T-helper 22 cell (primary cell): ENCODE measurements at regions not wholly inside any gene's neighbourhood (a gene's known extent, or its start where the extent isn't known, plus 50 kb on each side); places are given as distances from the start of the nearest gene placed in this dataset.
"Not testable (repeated sequence)": the region's sequence is repeated elsewhere in the genome, so short reads cannot be mapped to it uniquely, and the experiment has no call there.

ENCODE experiments used
- DNase-seq: peaks from one replicate; pipeline ENCODE4 v3.0.0-alpha.2; 2020; ENCODE audit warnings: low read depth

DNA sequence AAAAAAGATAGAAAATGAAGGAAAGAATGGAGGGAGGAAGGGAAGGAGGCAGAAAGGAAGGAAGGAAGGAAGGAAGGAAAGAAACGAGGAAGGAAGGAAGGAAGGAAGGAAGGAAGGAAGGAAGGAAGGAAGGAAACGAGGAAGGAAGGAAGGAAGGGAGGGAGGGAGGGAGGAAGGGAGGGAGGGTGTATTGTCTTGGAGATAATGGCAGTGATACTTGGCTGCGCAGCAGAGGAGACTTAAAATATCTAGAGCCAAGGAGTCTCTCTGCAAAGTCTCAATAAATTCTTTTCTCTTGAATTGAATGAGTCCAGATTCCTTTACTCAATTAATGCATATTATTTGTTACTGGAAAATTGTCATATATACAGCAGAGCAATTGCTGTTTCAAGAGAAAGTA is 1059.7 kb downstream of the ZPLD1 start:
- no peak for DNase-seq

DNA sequence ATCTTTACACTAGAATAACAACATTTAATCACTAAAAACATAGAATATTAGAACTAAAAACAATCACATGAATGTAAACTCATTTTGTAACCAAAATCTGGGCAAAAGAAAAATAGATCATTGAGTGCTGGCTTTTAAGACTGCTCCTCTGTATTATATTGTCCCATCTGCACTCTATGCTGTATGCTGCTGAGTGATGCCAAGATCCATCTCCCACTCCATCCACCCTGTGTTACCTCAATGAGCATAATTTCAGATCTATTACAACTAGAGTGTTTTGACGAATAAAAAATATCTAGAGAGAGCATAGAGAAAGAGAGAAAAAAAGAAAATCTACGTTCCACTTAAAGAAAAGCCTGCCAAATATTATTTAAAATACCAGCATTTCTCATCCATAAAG is 1060.4 kb downstream of the ZPLD1 start:
- no peak for DNase-seq

DNA sequence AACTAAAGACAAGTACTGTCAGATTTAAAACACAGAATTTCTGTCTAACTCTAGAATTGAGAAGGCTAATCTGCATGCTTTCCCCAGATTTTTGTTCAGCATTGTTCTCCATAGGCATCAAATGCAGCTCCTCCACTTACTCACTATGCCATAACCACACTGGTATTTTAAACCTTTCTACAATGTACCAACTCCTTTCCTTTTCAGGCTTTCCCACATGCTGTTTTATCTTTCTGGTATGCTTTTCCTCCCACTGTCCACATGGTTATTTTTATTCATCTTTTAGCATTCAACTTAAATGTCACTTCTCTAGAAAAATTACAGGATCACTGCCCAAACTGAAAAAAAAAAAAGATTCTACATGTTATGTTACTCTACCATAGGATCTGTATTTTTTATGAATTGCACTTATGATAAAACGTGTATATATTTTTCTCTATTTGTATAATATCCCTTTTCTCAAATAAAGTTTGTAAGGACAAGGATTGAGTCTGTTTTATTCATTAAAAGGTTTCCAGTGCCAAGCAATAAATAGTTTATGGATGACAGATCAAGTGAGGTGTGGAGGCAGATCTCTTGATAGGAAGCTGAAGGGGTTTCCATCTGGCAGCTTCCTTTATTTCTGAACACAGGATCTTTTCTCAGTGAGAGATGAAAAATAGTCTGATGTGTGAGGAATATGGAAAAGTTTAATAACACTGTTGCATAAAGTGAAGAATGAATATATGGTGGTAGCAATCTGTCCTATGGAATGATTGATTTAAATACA is 1064.5 kb downstream of the ZPLD1 start:
- no peak for DNase-seq

DNA sequence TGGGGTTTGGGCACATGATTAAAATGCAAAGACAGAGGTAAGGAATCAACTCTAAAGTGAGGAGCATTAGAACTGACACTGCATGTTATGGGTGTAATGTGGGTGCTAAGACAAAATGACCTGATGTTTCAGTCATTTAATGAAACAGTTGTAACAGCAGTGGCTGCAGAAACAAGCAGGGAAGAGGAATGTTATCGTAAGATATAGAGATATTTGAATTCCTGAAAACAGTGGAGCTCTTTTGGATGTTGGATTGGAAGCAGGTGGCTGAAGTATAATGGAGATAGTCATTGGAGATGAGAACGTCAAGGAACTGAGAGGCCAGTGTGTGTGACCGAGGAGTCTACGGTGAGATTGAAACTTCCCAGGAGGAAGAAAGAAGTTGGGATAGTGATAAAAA is 1065.2 kb downstream of the ZPLD1 start:
- no peak for DNase-seq

DNA sequence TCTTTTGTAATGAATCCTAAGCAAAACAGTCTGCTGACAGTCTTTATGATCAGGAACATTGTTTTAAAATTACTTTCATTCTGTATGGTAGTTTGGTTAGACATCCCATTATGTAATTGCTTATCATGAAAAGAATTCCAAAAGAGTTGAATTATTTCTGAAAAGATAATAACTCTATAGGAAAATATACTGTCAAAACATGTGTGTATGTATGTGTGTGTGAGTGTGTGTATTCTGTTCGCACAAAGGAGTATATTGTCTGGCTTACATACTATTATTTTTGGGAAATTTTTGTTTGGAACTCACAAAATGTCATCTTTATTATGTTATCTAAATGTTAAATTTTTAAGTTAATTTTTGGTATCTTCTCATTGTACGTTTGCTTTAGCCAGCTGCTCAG is 1075.9 kb downstream of the ZPLD1 start:
- DNase-seq = no peak

DNA sequence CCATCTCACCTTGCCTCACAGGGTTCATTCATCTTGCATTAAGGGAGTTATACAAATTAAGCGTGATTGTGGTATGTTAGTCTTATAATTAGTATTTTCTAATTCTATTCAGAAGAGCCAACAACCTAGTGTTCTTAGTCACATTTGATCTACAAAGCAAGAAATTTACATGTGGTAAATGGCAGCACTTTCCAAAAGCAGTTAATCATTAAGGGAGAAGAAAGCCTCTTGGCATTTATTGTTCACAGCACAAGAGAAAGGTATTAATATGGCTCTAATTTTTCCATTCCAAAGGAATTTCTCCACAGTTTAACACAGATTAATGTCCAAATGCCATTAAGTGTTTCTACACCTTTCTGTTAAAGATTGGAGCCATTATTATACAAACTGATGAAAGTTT is 1077.1 kb downstream of the ZPLD1 start:
- no peak for DNase-seq

DNA sequence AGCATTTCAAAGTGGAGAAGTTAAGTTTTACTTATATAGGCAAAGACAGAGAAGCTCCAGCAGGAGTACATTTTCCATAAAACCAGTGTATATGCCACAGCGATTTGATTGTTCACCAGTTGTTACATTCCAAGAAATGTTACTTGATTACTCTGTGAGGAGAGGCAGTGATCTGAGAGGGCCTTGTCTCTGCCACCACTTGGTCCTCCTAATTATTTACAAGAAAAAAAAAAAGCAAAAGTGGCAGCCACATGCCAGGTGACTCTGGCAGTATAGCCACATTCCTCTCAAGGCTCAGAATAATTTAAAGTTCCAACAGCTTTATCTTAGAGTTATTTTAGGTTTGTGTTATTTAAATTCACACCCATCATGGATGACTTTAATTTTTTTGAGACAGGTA is 1077.8 kb downstream of the ZPLD1 start:
- no peak for DNase-seq

DNA sequence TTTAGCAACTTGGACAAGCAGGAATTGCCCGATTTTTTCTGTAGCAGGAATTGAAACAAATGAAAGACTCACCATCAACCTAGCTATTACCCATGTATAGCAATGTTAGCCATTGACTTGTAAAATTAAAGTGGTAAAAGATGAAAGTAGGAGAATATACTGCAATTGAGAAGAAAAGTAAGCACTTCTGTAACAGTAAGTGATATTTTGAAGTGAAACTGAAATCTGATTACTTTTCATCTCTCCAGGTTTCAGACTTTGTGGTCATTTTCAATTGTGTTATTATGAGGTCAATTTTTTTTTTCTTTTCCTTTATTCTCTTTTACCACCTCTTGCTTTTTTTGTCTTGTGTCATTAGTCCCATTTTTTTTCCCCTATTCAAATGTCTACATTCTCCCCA is 1078.2 kb downstream of the ZPLD1 start:
- DNase-seq = no peak

DNA sequence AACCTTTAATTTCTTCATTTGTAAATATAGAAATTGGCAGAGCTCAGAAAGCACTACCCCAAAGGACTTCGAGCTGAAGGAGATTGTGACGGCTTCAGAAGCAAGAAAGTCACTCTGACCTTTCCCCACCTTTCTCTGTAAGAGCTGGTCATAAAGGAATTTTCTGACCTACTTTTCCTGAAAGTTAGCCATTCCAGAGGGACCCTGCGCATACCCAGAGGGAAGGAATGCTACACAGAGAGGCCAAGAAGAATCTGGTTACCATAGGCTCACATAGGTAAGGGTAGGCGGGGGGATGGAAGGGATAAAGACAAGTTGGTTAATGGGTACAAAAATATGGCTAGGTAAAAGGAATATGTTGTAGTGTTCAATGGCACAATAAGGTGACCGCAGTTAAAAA is 1080.3 kb downstream of the ZPLD1 start:
- DNase-seq = no peak

DNA sequence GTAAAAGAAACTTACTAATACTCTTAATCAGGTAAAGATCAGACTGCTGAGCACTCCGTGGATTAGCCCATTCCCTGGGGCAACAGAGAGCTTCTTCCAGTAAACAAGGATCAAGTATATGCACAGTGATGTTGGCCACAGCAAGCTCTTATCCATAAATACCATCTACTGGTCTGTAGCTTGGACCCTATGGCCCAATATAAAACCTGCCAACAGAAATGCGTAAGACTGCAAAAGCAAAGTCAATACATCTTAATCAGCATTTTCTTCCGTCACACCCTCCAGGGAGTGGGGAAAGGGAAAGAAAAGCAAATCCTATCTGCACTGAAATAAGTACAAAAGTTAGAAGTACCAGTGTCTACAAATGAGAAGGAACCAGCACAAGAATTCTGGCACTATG is 1082.1 kb downstream of the ZPLD1 start:
- no peak for DNase-seq

DNA sequence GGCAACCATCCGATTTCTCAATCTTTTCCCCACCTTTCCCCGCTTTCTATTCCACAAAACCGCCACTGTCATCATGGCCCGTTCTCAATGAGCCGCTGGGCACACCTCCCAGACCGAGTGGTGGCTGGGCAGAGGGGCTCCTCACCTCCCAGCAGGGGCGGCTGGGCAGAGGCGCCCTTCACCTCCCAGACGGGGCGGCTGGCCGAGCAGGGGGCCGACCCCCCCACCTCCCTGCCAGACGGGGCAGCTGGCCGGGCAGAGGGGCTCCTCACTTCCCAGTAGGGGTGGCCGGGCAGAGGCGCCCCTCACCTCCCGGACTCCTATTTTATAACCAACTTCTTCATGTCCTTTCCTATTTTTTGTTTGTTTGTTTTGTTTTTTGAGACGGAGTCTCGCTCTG is 1096.5 kb downstream of the ZPLD1 start:
- DNase-seq = not testable (repeated sequence)

DNA sequence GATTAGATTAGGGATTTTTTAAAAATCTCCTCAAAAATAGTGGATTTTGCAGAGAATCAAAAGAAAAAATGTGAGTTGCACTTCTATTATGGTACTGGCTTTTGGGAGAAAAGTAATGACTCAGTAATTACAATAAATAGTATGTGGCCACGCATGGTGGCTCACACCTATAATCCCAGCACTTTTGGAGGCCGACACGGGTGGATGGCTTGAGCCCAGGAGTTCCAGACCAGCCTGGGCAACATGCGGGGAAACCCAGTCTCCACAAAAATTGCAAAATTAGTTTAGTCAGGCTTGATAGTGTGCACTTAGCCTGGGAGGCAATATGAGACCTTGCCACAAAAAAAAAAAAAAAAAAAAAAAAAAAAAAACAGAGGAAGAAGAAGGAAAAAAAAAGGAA is 1098.2 kb downstream of the ZPLD1 start:
- DNase-seq = no peak

DNA sequence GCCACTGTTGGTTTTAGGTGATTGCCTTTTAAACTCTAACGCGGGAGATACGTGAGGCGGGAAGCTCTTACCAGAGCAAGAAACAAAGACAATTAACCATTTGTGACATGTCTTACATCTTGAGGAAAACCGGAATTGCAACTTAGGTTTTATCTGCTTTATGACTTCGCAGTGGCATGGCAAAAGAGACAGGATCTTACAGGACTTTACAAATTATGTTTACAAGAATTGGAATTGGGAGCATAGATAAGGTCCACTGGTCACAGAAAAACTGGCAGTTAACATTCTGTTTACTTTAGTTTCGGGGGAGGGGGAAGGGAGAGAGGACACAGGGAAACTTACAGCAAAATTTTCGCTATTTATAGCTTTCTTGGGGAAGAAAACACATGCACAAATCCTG is 1119.6 kb downstream of the ZPLD1 start:
- DNase-seq = no peak

DNA sequence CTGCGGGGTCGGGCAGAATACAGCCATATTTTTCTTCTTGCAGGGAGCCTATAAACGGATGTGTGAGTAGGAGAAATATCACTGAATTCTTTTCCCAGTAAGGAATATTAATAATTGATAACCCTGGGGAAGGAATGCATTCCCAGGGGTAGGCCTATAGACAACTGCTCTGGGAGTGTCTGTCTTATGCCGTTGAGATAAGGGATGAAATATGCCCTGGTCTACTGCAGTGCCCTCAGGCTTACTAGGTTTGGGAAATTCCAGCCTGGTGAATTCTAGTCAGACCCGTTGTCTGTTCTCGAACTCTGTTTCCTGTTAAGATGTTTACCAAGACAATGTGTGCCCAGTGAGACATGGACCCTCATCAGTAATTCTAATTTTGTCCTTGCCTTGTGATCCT is 1129.3 kb downstream of the ZPLD1 start:
- not testable (repeated sequence) for DNase-seq

DNA sequence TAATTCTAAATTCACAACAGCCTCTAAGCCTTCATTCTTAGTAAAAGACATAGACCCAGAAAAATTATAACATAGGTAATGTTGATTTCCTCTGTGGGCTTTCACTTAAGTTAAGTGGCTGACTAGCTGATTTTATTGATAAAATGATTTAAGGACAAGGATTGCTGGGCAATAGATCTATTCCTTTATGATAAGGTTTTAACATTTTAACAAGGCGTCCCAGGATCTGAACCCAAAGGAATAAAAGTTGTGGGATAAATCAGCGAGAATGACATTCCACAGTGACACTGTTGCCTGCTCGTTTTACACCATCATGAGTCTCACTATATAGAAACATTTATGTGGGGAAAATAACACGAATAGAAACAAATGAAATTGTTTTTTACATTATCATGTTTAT is 1151.0 kb downstream of the ZPLD1 start:
- DNase-seq = no peak

DNA sequence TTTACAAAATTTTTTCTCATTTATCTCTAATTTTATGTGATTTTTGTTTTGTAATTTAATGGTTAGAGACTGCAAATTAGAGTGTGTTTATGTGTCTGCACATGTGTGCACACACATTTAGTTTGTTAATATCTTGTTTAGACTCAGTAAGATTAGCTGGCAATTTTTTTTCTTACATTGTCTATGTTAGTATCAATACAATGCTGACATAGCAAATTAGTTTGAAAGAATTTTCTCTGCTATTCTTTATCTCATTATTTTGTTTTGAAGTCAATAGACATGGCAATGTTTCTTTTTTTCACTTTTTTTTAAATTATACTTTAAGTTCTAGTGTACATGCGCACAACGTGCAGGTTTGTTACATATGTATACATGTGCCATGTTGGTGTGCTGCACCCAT is 1155.0 kb downstream of the ZPLD1 start:
- no peak for DNase-seq

DNA sequence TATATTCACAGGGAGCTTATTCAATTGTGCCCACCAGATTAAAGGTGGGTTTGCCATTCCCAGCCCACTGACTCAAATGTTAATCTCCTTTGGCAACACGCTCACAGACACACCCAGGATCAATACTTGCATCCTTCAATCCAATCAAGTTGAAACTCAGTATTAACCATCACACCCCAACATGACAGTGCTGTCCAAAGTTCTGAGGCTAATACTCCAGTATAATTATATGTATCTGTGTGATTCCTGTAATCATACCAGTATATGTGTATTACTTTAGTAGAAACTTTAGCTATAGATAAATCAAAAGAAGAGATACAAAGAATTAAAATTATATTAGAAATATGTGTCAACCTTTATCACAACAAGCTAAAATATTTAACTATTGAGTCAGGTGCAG is 1166.0 kb downstream of the ZPLD1 start:
- no peak for DNase-seq

DNA sequence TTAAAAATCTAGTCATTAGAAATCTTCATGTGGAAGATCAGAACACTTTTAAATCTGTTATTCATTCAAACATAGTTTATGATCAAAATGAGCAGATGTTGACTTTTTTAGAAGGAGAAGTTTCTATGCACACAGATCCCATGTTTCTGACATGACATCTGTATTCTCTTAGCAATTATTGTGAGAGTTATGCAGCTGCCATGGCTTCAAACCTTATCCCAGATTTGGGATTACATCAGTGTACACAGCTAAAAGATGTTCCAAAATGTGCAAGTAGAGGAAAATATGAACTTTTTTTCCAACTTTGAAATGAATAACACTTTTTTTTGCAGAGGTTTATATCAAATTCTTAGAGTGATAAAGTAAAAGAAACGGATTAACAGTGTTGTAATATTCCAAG is 1166.9 kb downstream of the ZPLD1 start:
- DNase-seq = no peak

DNA sequence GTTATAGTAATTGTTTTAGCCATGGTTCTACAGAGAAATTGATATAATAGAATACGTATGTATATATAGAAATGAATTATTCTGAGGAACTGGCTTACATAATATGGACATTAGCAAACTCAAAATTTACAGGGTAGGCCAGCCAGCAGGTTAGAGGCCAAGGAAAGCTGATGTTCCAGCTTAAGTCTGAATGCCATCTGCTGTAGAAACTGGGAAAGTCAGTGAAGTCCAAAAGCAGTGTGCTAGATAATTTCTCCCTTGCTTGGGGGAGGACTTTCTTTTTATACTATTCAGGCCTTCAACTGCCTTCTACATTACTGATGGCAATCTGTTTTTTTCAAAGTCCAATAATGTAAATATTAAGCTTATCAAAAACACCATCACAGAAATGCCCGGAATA is 1174.7 kb downstream of the ZPLD1 start:
- DNase-seq = no peak

DNA sequence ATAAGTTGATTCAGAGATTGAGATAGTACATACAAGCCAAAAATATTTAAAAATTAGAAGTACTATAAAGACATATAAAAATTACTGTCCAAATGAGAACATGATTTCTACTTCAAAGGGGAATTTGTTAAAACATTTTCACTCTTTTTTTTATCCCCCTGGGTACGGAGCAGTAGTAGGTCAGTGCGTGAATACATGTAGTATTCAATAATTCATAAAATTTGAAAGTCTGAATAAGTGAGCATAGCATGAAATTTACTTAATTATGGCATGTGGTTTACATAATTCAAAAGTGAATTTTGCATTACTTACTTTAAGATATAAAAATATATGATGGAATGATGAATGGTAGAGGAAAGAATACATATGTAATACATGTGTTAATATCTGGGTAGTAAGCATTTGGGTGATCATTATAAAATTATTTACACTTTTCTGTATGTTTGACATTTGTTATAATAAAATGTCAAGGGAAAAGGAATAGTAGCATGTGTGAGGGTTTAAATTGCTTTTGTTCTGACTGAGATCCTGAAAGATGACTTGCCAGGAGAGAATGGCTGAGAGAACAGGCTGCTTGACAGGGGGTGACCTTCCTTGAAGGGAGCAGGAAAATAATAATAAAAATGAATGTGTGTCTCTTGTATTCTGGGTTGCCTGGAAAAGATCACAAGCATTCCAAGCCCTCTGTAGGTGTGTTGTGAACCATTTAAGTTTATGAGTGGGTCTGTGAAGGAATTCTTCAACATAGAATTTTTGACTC is 1178.8 kb downstream of the ZPLD1 start:
- DNase-seq = no peak

DNA sequence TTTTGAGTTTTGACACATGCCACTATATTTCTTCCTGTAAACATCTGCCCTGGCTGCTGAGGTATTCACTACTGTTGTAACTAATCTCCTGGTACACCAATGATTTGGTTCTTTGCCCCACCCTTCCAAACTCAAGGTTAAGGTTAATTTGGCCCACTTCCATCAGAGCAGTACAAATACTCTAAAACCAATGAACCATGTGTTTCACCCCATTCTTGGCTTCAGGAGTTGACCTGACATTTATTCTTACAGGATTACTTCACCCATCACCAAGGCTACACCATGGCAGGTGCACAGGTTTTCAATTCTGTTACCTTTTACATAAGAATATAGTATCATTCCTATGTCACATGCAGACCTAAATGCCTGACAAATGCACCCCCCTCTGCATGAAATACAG is 1179.9 kb downstream of the ZPLD1 start:
- DNase-seq = no peak

DNA sequence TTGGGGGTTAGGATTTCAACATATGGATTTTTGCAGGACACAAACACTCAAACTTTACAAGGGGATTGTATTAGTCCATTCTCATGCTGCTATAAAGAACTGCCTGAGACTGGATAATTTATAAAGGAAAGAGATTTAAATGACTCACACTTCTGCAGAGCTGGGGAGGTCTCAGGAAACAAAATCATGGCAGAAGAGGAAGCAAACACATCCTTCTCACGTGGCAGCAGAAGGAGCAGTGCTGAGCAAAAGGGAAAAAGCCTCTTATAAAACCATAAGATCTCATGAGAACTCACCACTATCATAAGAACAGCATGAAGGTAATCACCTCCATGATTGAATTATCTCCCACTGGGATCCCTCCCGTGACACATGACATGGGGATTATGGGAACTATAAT is 1183.1 kb downstream of the ZPLD1 start:
- DNase-seq = no peak

DNA sequence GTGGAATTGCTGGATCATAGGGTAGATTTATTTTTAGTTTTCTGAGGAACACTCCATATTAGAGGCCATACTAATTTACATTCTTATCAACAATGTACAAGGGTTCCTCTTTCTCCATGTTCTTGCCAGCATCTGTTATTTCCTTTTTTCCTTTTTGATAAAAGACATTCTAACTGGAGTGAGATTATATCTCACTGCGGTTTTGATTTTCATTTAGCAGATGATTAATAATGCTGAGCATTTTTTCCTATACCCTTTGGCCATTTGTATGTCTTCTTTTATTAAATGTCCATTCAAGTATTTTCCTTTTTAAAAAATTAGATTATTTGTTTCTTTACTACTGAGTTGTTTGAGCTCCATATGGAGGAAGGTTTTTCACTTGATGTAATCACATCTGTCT is 1189.5 kb downstream of the ZPLD1 start:
- DNase-seq = no peak

DNA sequence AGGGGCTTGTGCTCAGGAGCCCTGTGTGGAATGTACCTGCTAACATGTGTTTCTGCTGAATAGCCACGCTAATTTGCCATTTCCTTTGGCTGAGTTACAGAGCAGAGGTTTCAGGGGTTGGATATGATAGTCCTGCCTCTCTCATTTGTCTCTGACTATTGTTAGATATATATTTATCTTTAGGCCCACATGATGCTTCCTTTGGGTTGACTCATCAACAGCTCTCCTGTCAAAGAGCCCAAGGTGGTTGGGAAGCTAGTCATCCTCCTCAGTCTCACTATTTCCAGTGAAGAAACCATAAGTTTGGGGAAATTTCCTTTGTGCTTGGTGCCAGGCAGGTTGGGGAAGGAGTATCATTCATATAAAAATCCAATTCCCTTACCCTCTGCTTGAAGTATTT is 1194.6 kb downstream of the ZPLD1 start:
- no peak for DNase-seq
